ENCODE measurements at regions not wholly inside any gene's neighbourhood (a gene's known extent, or its start where the extent isn't known, plus 50 kb on each side); places are given as distances from the start of the nearest gene placed in this dataset.

DNA sequence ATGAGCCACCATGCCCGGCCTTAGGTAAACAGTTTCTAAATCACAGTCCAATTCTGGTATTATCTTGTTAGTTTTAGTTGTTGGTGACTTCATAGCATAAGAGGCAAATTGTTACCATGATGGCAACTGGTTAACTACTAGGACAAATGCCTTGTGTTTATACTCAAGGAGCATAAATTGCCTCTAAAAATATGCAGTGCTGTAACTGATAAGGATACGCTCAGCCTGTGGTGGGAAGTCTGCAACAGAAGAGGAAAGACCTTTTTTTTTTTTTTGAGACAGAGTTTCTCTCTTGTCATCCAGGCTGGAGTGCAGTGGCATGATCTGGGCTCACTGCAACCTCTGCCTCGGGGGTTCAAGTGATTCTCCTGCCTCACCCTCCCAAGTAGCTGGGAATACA is 311.9 kb upstream of the ARGLU1 start:
- Mint-ChIP-seq H3K27me3 (no peaks in the 10 kb centered on the region), H3K4me1 (ENCODE audit: low read depth) (peaks cover 6% of the 10 kb centered on the region), H3K4me3 (ENCODE audit: low read depth) (no peak overlapping the region), H3K36me3 (ENCODE audit: insufficient read depth) (no peaks in the 10 kb centered on the region), H3K27ac (no peak overlapping the region), H3K9me3 (ENCODE audit: low read depth) (peaks cover 5% of the 10 kb centered on the region)
- DNase-seq (ENCODE audit: low spot score, unreplicated experiment), result no peak
- TF ChIP-seq, protein P1, sequence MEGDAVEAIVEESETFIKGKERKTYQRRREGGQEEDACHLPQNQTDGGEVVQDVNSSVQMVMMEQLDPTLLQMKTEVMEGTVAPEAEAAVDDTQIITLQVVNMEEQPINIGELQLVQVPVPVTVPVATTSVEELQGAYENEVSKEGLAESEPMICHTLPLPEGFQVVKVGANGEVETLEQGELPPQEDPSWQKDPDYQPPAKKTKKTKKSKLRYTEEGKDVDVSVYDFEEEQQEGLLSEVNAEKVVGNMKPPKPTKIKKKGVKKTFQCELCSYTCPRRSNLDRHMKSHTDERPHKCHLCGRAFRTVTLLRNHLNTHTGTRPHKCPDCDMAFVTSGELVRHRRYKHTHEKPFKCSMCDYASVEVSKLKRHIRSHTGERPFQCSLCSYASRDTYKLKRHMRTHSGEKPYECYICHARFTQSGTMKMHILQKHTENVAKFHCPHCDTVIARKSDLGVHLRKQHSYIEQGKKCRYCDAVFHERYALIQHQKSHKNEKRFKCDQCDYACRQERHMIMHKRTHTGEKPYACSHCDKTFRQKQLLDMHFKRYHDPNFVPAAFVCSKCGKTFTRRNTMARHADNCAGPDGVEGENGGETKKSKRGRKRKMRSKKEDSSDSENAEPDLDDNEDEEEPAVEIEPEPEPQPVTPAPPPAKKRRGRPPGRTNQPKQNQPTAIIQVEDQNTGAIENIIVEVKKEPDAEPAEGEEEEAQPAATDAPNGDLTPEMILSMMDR (IDR thresholded peaks at IDR 0.05; ENCODE audit: unreplicated experiment), result no peak

DNA sequence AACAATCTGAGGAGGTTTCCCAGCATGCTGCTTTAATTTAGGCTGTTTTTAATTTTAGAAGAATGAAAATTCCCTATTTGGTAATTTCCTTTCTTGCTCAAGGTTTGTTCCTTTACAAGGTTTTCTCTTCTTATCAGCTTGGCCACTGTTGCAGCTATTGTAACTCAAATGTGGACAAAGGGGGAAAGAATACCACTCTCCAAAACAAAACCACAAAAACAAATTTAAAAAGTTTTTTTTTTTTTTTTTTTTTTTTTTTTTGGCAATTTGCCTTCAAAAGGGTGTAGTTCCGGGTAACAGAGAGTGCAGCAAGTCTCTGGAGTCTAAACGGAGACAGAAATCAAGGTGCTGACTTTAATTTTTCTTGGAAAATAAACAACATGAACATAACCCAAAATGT is 306.4 kb upstream of the ARGLU1 start:
- no peaks in the 10 kb centered on the region for H3K36me3 Mint-ChIP-seq (ENCODE audit: insufficient read depth)
- H3K4me3 Mint-ChIP-seq (ENCODE audit: low read depth), result no peak overlapping the region
- H3K27ac Mint-ChIP-seq, result no peak overlapping the region
- H3K4me1 Mint-ChIP-seq (ENCODE audit: low read depth), result no peaks in the 10 kb centered on the region
- DNase-seq (ENCODE audit: low spot score, unreplicated experiment), result no peak
- no peaks in the 10 kb centered on the region for H3K27me3 Mint-ChIP-seq
- H3K9me3 Mint-ChIP-seq (ENCODE audit: low read depth), result peaks cover 5% of the 10 kb centered on the region
- TF ChIP-seq, protein P1 (IDR thresholded peaks at IDR 0.05; ENCODE audit: unreplicated experiment), result no peak

DNA sequence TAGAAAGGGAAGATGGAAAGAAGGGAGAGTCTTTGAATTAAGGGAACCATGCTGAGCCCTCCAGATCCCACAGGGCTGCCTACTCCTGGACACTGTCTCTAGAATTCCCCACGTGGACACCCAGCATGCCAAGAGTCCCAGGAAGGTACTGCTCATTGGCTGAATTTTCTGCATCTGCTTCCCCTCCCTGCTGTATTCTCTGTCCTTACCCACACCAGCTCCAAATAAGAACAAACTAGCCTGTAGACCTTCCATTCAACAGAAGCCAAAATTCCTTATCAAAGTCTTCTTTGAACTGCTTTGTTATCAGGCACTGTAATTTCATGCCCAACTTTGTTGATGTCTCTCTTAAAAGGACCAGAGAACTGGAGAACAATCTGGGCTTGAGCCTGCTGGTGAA is 305.9 kb upstream of the ARGLU1 start:
- Mint-ChIP-seq H3K4me3 (ENCODE audit: low read depth) (no peak overlapping the region), H3K27me3 (no peaks in the 10 kb centered on the region), H3K4me1 (ENCODE audit: low read depth) (no peaks in the 10 kb centered on the region), H3K36me3 (ENCODE audit: insufficient read depth) (no peaks in the 10 kb centered on the region), H3K27ac (no peak overlapping the region), H3K9me3 (ENCODE audit: low read depth) (peaks cover 5% of the 10 kb centered on the region)
- DNase-seq (ENCODE audit: low spot score, unreplicated experiment), result no peak
- TF ChIP-seq, protein P1 (IDR thresholded peaks at IDR 0.05; ENCODE audit: unreplicated experiment), result no peak

DNA sequence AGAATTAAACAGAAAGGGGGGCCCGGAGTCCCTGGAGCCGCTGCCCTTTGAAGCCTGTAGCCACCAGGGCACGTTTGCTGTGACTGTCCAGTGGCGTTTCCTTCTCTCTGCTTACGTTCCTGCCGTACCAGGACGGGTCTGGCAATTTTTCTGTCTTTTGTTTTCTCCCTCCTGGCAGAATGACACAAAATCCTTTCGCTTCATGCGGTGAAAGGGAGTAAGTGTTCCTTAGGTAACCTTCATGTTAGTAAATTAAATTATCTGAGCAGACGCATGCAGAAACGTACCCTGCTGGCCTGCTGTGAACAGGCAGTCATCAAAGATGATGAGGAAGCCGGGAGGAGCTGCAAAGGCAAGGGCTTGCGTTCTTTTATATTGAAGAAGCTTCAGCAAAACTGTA is 299.3 kb upstream of the ARGLU1 start:
- TF ChIP-seq, protein P1 (IDR thresholded peaks at IDR 0.05; ENCODE audit: unreplicated experiment), result no peak
- no peak overlapping the region for H3K4me3 Mint-ChIP-seq (ENCODE audit: low read depth)

DNA sequence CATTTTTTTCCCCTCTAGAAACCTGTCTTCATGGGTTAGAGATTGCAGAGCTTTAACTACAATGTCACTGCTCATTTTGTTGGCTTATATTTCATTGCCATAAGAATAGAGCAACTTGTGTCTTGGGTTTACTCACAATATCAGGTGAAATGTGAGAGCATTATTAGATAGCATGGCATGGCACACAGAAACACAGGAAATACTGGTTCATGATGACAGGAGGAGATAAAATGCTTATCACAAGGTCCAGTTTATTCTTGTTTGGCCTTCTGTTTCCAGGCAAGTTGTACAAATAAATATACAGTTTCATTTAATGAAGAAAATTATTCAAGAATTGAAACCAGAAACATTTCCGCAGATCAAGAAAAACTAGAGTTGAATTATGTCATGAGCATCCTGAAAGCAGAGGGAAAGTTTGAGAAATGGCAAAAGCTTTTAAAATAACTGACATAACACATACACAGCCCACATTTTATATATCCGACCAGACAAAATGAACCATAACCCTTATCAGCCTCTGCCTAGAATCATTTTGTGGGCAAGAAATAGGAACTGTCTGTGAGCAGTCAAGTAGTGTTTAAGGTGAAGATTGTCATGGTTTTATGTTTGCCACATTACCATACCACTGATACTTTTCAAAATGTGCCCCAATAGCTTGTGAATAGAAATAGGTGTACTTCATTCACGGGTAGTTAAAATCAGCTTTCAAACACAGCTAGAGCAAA is 297.9 kb upstream of the ARGLU1 start:
- TF ChIP-seq, protein P1 (IDR thresholded peaks at IDR 0.05; ENCODE audit: unreplicated experiment), result no peak
- Mint-ChIP-seq H3K4me1 (ENCODE audit: low read depth) (peaks cover 8% of the 10 kb centered on the region), H3K27ac (peak overlapping the region; percentile 67), H3K36me3 (ENCODE audit: insufficient read depth) (no peaks in the 10 kb centered on the region), H3K4me3 (ENCODE audit: low read depth) (no peak overlapping the region), H3K9me3 (ENCODE audit: low read depth) (peaks cover 4% of the 10 kb centered on the region), H3K27me3 (no peaks in the 10 kb centered on the region)
- DNase-seq (ENCODE audit: low spot score, unreplicated experiment), result no peak

More for the DNA sequence above, 299.3 kb upstream of the ARGLU1 start:
- H3K9me3 Mint-ChIP-seq (ENCODE audit: low read depth), result peaks cover 4% of the 10 kb centered on the region
- peaks cover 3% of the 10 kb centered on the region for H3K4me1 Mint-ChIP-seq (ENCODE audit: low read depth)
- DNase-seq (ENCODE audit: low spot score, unreplicated experiment), result no peak
- no peak overlapping the region for H3K27ac Mint-ChIP-seq
- no peaks in the 10 kb centered on the region for H3K36me3 Mint-ChIP-seq (ENCODE audit: insufficient read depth)
- H3K27me3 Mint-ChIP-seq, result no peaks in the 10 kb centered on the region

Measured in progenitor cell of endocrine pancreas (in vitro differentiated cells).